WTC11 (cell line): ENCODE measurements at regions not wholly inside any gene's neighbourhood (a gene's known extent, or its start where the extent isn't known, plus 50 kb on each side); places are given as distances from the start of the nearest gene placed in this dataset.

Source experiments
- ATAC-seq: fragments of 200-7000 bp; cut with Tn5 transposase; 2 replicates; pipeline ENCODE4 v1.10.0; 2021; ENCODE audit warnings: mild to moderate bottlenecking, moderate library complexity
- CTCF ChIA-PET: fragments of 300-600 bp; sonication (Branson Sonifier 250); formaldehyde crosslinking; loops from one replicate; lab custom pipeline; 2021; ENCODE audit warnings: antibody characterized with exemption; lab: Charles Lee
- POLR2A ChIA-PET: fragments of 350-600 bp; sonication (Branson Sonifier 250); formaldehyde crosslinking; loops from one replicate; lab custom pipeline; 2021; ENCODE audit warnings: antibody characterized with exemption; lab: Charles Lee
- DNase-seq: peaks from one replicate; pipeline ENCODE4 v3.0.0; 2021; ENCODE audit warnings: low spot score
- H3K27ac Mint-ChIP-seq: 2 replicates; pipeline ENCODE4 v1.8.0; 2021; ENCODE audit warnings: mixed read lengths
- H3K27me3 Mint-ChIP-seq: 2 replicates; pipeline ENCODE4 v1.8.0; 2021; ENCODE audit warnings: low read depth, mild to moderate bottlenecking, moderate library complexity, mixed read lengths
- H3K36me3 Mint-ChIP-seq: 2 replicates; pipeline ENCODE4 v1.8.0; 2021; ENCODE audit warnings: mixed read lengths
- H3K4me1 Mint-ChIP-seq: 2 replicates; pipeline ENCODE4 v1.8.0; 2022; ENCODE audit warnings: mixed read lengths
- H3K4me3 Mint-ChIP-seq: 2 replicates; pipeline ENCODE4 v1.8.0; 2021; ENCODE audit warnings: mild to moderate bottlenecking, moderate library complexity, mixed read lengths
- H3K9me3 Mint-ChIP-seq: 2 replicates; pipeline ENCODE4 v1.8.0; 2021; ENCODE audit warnings: mixed read lengths
- CREM ChIP-seq: sonication (generic); formaldehyde crosslinking; IDR thresholded peaks from 2 replicates; pipeline ENCODE4 v1.8.1; 2022; ENCODE audit warnings: mild to moderate bottlenecking, missing genetic modification reagents, moderate library complexity
- ESRRA ChIP-seq: sonication (generic); formaldehyde crosslinking; IDR thresholded peaks from 2 replicates; pipeline ENCODE4 v1.8.1; 2022; ENCODE audit warnings: mild to moderate bottlenecking, missing genetic modification reagents, borderline replicate concordance
- FOXP1 ChIP-seq: sonication (generic); formaldehyde crosslinking; IDR thresholded peaks from 2 replicates; pipeline ENCODE4 v1.8.0; 2022; ENCODE audit warnings: missing genetic modification reagents, mild to moderate bottlenecking, moderate library complexity, borderline replicate concordance
- IRF2 ChIP-seq: sonication (generic); formaldehyde crosslinking; IDR thresholded peaks from 2 replicates; pipeline ENCODE4 v1.8.0; 2022; ENCODE audit warnings: low read depth, missing genetic modification reagents, borderline replicate concordance
- KAT7 ChIP-seq: sonication (generic); formaldehyde crosslinking; IDR thresholded peaks from 2 replicates; pipeline ENCODE4 v1.8.1; 2023; ENCODE audit warnings: missing genetic modification reagents, mild to moderate bottlenecking, borderline replicate concordance
- NFE2L1 ChIP-seq: sonication (generic); formaldehyde crosslinking; IDR thresholded peaks from 2 replicates; pipeline ENCODE4 v1.8.1; 2023; ENCODE audit warnings: missing genetic modification reagents
- NR3C1 ChIP-seq: sonication (generic); formaldehyde crosslinking; conservative IDR thresholded peaks from 2 replicates; pipeline ENCODE4 v1.8.1; 2023; ENCODE audit warnings: low read depth, mild to moderate bottlenecking, missing genetic modification reagents
- PRRX2 ChIP-seq: fragments of 250-450 bp; sonication (Bioruptor Pico); IDR thresholded peaks from 2 replicates; pipeline ENCODE4 v1.8.0; 2021; ENCODE audit warnings: mild to moderate bottlenecking
- SOX15 ChIP-seq: fragments of 250-450 bp; sonication (Bioruptor Pico); IDR thresholded peaks from 2 replicates; pipeline ENCODE4 v1.9.0; 2021; ENCODE audit warnings: mild to moderate bottlenecking
- SP1 ChIP-seq: sonication (generic); formaldehyde crosslinking; conservative IDR thresholded peaks from 2 replicates; pipeline ENCODE4 v1.8.1; 2022; ENCODE audit warnings: missing genetic modification reagents
- TEAD4 ChIP-seq: sonication (generic); formaldehyde crosslinking; IDR thresholded peaks from 2 replicates; pipeline ENCODE4 v1.8.0; 2022; ENCODE audit warnings: mild to moderate bottlenecking, missing genetic modification reagents
- ZNF219 ChIP-seq: sonication (generic); formaldehyde crosslinking; IDR thresholded peaks from 2 replicates; pipeline ENCODE4 v1.8.0; 2023; ENCODE audit warnings: missing genetic modification reagents, mild to moderate bottlenecking, borderline replicate concordance
- ZNF263 ChIP-seq: sonication (generic); formaldehyde crosslinking; IDR thresholded peaks from 2 replicates; pipeline ENCODE4 v1.8.1; 2022; ENCODE audit warnings: low read depth, mild to moderate bottlenecking, moderate library complexity, missing genetic modification reagents
- ZNF317 ChIP-seq: sonication (generic); formaldehyde crosslinking; IDR thresholded peaks from 2 replicates; pipeline ENCODE4 v1.8.1; 2023; ENCODE audit warnings: low read depth, mild to moderate bottlenecking, moderate library complexity, missing genetic modification reagents, borderline replicate concordance
- ZNF671 ChIP-seq: fragments of 250-450 bp; sonication (Bioruptor Pico); IDR thresholded peaks from 2 replicates; pipeline ENCODE4 v1.8.0; 2021; ENCODE audit warnings: mild to moderate bottlenecking
- TF ChIP-seq, protein P1 (sequence below): fragments of 250-450 bp; sonication (Bioruptor Pico); IDR thresholded peaks from 2 replicates; pipeline ENCODE4 v1.9.0; 2021; ENCODE audit warnings: mild to moderate bottlenecking, borderline replicate concordance
- TF ChIP-seq, protein P2 (sequence below): sonication (generic); formaldehyde crosslinking; IDR thresholded peaks from 2 replicates; pipeline ENCODE4 v1.8.1; 2023; ENCODE audit warnings: mild to moderate bottlenecking, missing genetic modification reagents, moderate library complexity
- TF ChIP-seq, protein P3 (sequence below): sonication (generic); formaldehyde crosslinking; IDR thresholded peaks from 2 replicates; pipeline ENCODE4 v1.8.0; 2022; ENCODE audit warnings: mild to moderate bottlenecking, missing genetic modification reagents
- TF ChIP-seq, protein P4 (sequence below): sonication (generic); formaldehyde crosslinking; IDR thresholded peaks from 2 replicates; pipeline ENCODE4 v1.8.1; 2022; ENCODE audit warnings: low read depth, mild to moderate bottlenecking, moderate library complexity, missing genetic modification reagents, borderline replicate concordance
- TF ChIP-seq, protein P5 (sequence below): fragments of 250-450 bp; sonication (Bioruptor Pico); IDR thresholded peaks from 2 replicates; pipeline ENCODE4 v1.9.0; 2021; ENCODE audit warnings: mild to moderate bottlenecking
- TF ChIP-seq, protein P6 (sequence below): sonication (generic); formaldehyde crosslinking; IDR thresholded peaks from 2 replicates; pipeline ENCODE4 v1.8.0; 2023; ENCODE audit warnings: missing genetic modification reagents
- TF ChIP-seq, protein P7 (sequence below): sonication (generic); formaldehyde crosslinking; IDR thresholded peaks from 2 replicates; pipeline ENCODE4 v1.8.1; 2022; ENCODE audit warnings: mild to moderate bottlenecking, missing genetic modification reagents, moderate library complexity, borderline replicate concordance
- TF ChIP-seq, protein P8 (sequence below): fragments of 250-450 bp; sonication (Bioruptor Pico); IDR thresholded peaks from 2 replicates; pipeline ENCODE4 v1.8.0; 2021; ENCODE audit warnings: mild to moderate bottlenecking
- TF ChIP-seq, protein P9 (sequence below): fragments of 250-450 bp; sonication (Bioruptor Pico); IDR thresholded peaks from 2 replicates; pipeline ENCODE4 v2.1.2; 2022; ENCODE audit warnings: mild to moderate bottlenecking, moderate library complexity

DNA sequence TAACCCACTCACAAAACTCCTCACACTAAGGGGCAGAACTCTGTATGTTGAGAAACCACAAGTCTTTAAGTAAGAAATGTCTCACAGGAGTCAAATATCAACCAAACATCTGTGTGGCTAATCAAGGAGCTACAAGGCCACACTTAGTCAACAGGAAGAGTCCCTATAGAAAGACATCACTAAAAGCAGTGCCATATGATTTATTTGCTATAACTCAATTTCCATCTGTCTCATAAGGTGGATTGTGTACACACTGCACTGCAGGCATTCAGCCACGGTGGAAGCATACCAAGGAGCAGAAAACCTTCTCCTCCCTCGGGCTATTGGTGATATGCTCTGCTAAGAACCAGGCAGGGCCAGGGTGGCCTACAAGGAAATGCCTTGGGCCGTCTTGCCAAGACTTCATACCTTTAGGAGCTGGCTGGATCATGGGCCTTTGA, 197.6 kb upstream of the CFAP20DC start:
- ATAC-seq (no peak), DNase-seq (no peak)
- H3K27me3 Mint-ChIP-seq, result no peaks in the 10 kb centered on the region
- ChIA-PET POLR2A (no interaction called here), CTCF (no interaction called here)
- no peak overlapping the region for H3K4me3 Mint-ChIP-seq
- H3K4me1 Mint-ChIP-seq, result peaks cover 14% of the 10 kb centered on the region
- H3K27ac Mint-ChIP-seq, result no peak overlapping the region
- peaks cover 6% of the 10 kb centered on the region for H3K9me3 Mint-ChIP-seq
- H3K36me3 Mint-ChIP-seq, result no peaks in the 10 kb centered on the region
- TF ChIP-seq CREM, result no peak
- TF ChIP-seq FOXP1, result no peak
- TF ChIP-seq, protein P1, sequence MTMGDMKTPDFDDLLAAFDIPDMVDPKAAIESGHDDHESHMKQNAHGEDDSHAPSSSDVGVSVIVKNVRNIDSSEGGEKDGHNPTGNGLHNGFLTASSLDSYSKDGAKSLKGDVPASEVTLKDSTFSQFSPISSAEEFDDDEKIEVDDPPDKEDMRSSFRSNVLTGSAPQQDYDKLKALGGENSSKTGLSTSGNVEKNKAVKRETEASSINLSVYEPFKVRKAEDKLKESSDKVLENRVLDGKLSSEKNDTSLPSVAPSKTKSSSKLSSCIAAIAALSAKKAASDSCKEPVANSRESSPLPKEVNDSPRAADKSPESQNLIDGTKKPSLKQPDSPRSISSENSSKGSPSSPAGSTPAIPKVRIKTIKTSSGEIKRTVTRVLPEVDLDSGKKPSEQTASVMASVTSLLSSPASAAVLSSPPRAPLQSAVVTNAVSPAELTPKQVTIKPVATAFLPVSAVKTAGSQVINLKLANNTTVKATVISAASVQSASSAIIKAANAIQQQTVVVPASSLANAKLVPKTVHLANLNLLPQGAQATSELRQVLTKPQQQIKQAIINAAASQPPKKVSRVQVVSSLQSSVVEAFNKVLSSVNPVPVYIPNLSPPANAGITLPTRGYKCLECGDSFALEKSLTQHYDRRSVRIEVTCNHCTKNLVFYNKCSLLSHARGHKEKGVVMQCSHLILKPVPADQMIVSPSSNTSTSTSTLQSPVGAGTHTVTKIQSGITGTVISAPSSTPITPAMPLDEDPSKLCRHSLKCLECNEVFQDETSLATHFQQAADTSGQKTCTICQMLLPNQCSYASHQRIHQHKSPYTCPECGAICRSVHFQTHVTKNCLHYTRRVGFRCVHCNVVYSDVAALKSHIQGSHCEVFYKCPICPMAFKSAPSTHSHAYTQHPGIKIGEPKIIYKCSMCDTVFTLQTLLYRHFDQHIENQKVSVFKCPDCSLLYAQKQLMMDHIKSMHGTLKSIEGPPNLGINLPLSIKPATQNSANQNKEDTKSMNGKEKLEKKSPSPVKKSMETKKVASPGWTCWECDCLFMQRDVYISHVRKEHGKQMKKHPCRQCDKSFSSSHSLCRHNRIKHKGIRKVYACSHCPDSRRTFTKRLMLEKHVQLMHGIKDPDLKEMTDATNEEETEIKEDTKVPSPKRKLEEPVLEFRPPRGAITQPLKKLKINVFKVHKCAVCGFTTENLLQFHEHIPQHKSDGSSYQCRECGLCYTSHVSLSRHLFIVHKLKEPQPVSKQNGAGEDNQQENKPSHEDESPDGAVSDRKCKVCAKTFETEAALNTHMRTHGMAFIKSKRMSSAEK (CRISPR knock-in tag), result no peak
- TF ChIP-seq, protein P2, sequence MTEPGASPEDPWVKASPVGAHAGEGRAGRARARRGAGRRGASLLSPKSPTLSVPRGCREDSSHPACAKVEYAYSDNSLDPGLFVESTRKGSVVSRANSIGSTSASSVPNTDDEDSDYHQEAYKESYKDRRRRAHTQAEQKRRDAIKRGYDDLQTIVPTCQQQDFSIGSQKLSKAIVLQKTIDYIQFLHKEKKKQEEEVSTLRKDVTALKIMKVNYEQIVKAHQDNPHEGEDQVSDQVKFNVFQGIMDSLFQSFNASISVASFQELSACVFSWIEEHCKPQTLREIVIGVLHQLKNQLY (CRISPR knock-in tag), result no peak
- no peak for TF ChIP-seq ZNF671
- no peak for TF ChIP-seq SOX15 (CRISPR knock-in tag)
- TF ChIP-seq PRRX2, result no peak
- TF ChIP-seq, protein P3, sequence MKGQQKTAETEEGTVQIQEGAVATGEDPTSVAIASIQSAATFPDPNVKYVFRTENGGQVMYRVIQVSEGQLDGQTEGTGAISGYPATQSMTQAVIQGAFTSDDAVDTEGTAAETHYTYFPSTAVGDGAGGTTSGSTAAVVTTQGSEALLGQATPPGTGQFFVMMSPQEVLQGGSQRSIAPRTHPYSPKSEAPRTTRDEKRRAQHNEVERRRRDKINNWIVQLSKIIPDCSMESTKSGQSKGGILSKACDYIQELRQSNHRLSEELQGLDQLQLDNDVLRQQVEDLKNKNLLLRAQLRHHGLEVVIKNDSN, result no peak
- TF ChIP-seq ZNF263 (CRISPR knock-in tag), result no peak
- TF ChIP-seq, protein P4, sequence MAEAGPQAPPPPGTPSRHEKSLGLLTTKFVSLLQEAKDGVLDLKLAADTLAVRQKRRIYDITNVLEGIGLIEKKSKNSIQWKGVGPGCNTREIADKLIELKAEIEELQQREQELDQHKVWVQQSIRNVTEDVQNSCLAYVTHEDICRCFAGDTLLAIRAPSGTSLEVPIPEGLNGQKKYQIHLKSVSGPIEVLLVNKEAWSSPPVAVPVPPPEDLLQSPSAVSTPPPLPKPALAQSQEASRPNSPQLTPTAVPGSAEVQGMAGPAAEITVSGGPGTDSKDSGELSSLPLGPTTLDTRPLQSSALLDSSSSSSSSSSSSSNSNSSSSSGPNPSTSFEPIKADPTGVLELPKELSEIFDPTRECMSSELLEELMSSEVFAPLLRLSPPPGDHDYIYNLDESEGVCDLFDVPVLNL (CRISPR knock-in tag), result no peak
- no peak for TF ChIP-seq NR3C1 (CRISPR knock-in tag)
- TF ChIP-seq, protein P5, sequence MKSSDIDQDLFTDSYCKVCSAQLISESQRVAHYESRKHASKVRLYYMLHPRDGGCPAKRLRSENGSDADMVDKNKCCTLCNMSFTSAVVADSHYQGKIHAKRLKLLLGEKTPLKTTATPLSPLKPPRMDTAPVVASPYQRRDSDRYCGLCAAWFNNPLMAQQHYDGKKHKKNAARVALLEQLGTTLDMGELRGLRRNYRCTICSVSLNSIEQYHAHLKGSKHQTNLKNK (CRISPR knock-in tag), result no peak
- TF ChIP-seq KAT7 (CRISPR knock-in tag), result no peak

DNA sequence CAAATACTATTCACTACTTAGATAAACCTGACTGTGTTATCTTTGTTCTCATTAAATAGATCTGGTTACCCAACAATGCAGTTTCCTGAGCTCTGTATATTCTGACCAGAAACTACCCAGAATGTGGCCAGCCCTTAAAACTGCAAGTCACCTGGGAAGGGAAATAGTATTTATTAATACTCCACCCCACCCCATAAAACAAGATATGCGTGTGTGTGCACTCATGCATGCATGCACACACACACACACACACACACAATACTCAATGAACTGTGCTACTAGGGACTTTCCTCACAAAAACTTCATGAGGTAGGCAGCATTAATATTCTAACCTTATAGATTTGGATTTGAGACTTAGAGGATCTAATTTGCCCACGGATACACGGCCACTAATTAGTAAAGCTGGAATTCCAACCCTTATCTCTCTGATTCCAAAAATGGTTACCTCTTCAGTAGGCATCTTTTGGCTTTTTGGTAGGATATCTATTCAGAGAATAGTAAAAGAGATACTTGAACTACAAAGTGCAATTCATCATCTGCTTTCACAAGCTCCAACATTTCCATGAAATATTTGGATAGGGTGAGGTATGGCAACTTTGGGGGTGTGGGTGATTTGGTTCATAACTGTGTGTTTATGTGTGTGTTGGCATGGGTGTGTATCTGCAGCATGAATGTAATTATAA, 197.0 kb upstream of the CFAP20DC start:
- TF ChIP-seq IRF2 (CRISPR knock-in tag), result no peak
- TF ChIP-seq, protein P6, sequence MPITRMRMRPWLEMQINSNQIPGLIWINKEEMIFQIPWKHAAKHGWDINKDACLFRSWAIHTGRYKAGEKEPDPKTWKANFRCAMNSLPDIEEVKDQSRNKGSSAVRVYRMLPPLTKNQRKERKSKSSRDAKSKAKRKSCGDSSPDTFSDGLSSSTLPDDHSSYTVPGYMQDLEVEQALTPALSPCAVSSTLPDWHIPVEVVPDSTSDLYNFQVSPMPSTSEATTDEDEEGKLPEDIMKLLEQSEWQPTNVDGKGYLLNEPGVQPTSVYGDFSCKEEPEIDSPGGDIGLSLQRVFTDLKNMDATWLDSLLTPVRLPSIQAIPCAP (CRISPR knock-in tag), result no peak
- TF ChIP-seq ZNF317 (CRISPR knock-in tag), result no peak
- TF ChIP-seq, protein P7, sequence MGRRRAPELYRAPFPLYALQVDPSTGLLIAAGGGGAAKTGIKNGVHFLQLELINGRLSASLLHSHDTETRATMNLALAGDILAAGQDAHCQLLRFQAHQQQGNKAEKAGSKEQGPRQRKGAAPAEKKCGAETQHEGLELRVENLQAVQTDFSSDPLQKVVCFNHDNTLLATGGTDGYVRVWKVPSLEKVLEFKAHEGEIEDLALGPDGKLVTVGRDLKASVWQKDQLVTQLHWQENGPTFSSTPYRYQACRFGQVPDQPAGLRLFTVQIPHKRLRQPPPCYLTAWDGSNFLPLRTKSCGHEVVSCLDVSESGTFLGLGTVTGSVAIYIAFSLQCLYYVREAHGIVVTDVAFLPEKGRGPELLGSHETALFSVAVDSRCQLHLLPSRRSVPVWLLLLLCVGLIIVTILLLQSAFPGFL (CRISPR knock-in tag), result no peak
- TF ChIP-seq, protein P8, sequence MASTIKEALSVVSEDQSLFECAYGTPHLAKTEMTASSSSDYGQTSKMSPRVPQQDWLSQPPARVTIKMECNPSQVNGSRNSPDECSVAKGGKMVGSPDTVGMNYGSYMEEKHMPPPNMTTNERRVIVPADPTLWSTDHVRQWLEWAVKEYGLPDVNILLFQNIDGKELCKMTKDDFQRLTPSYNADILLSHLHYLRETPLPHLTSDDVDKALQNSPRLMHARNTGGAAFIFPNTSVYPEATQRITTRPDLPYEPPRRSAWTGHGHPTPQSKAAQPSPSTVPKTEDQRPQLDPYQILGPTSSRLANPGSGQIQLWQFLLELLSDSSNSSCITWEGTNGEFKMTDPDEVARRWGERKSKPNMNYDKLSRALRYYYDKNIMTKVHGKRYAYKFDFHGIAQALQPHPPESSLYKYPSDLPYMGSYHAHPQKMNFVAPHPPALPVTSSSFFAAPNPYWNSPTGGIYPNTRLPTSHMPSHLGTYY, result no peak
- no peak for TF ChIP-seq ESRRA
- no peak for TF ChIP-seq TEAD4 (CRISPR knock-in tag)
- TF ChIP-seq NFE2L1 (CRISPR knock-in tag), result no peak
- no peak for TF ChIP-seq SP1
- TF ChIP-seq, protein P9, sequence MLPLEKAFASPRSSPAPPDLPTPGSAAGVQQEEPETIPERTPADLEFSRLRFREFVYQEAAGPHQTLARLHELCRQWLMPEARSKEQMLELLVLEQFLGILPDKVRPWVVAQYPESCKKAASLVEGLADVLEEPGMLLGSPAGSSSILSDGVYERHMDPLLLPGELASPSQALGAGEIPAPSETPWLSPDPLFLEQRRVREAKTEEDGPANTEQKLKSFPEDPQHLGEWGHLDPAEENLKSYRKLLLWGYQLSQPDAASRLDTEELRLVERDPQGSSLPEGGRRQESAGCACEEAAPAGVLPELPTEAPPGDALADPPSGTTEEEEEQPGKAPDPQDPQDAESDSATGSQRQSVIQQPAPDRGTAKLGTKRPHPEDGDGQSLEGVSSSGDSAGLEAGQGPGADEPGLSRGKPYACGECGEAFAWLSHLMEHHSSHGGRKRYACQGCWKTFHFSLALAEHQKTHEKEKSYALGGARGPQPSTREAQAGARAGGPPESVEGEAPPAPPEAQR (CRISPR knock-in tag), result no peak
- TF ChIP-seq ZNF219, result no peak
- ATAC-seq (no peak), DNase-seq (no peak)
- Mint-ChIP-seq H3K4me1 (peaks cover 14% of the 10 kb centered on the region), H3K27ac (no peak overlapping the region), H3K9me3 (peaks cover 6% of the 10 kb centered on the region), H3K27me3 (no peaks in the 10 kb centered on the region), H3K36me3 (no peaks in the 10 kb centered on the region), H3K4me3 (no peak overlapping the region)
- POLR2A ChIA-PET, result no interaction called here
- CTCF ChIA-PET, result no interaction called here
